CD8-positive, alpha-beta memory T cell (primary cell): ENCODE measurements at regions not wholly inside any gene's neighbourhood (a gene's known extent, or its start where the extent isn't known, plus 50 kb on each side); places are given as distances from the start of the nearest gene placed in this dataset.

Experiments used
- CTCF ChIA-PET: fragments of 350-600 bp; sonication (Branson Sonifier 250); formaldehyde crosslinking; loops from one replicate; lab custom pipeline; 2021; ENCODE audit warnings: antibody characterized with exemption; lab: Charles Lee
- POLR2A ChIA-PET: fragments of 350-600 bp; sonication (Branson Sonifier 250); formaldehyde crosslinking; loops from one replicate; lab custom pipeline; 2021; ENCODE audit warnings: antibody characterized with exemption; lab: Charles Lee
- DNase-seq, 5 donors: peaks; one replicate each; pipeline versions ENCODE4 v3.0.0 to v3.0.0-alpha.2; 2020 to 2022; ENCODE audit warnings: mixed read lengths in 1 of 5
- H3K27ac ChIP-seq: one replicate; pipeline ENCODE4 v1.7.0; 2013; ENCODE audit warnings: low read depth, mild to moderate bottlenecking, low read length, moderate library complexity
- H3K27me3 ChIP-seq: 2 replicates; pipeline ENCODE4 v1.7.0; 2013; ENCODE audit warnings: low read length, mild to moderate bottlenecking; ENCODE audit not compliant: insufficient read depth, poor library complexity, severe bottlenecking
- H3K36me3 ChIP-seq: 2 replicates; pipeline ENCODE4 v1.7.0; 2013; ENCODE audit warnings: mild to moderate bottlenecking, low read length, moderate library complexity; ENCODE audit not compliant: insufficient read depth
- H3K4me1 ChIP-seq: 2 replicates; pipeline ENCODE4 v1.7.0; 2013; ENCODE audit warnings: mild to moderate bottlenecking, low read length, moderate library complexity; ENCODE audit not compliant: insufficient read depth
- H3K4me3 ChIP-seq: 2 replicates; pipeline ENCODE4 v1.7.0; 2013; ENCODE audit warnings: mild to moderate bottlenecking, low read length
- H3K9me3 ChIP-seq: 2 replicates; pipeline ENCODE4 v1.7.0; 2013; ENCODE audit warnings: mild to moderate bottlenecking, low read length
- H3K27ac Mint-ChIP-seq, 8 donors: one replicate each; pipeline ENCODE4 v1.8.0; 2020 to 2021; ENCODE audit warnings: mixed read lengths in 8 of 8, mild to moderate bottlenecking in 6 of 8, inconsistent platforms in 3 of 8, moderate library complexity in 3 of 8
- H3K27me3 Mint-ChIP-seq, 2 donors: one replicate each; pipeline ENCODE4 v1.8.0; 2020 to 2021; ENCODE audit warnings: mixed read lengths in 2 of 2, mild to moderate bottlenecking in 1 of 2, moderate library complexity in 1 of 2
- H3K36me3 Mint-ChIP-seq, 3 donors: one replicate each; pipeline ENCODE4 v1.8.0; 2020 to 2021; ENCODE audit warnings: mixed read lengths in 3 of 3, inconsistent platforms in 1 of 3, mild to moderate bottlenecking in 1 of 3
- H3K4me1 Mint-ChIP-seq, 3 donors: one replicate each; pipeline ENCODE4 v1.8.0; 2020 to 2021; ENCODE audit warnings: mixed read lengths in 3 of 3, inconsistent platforms in 1 of 3, mild to moderate bottlenecking in 1 of 3
- H3K4me3 Mint-ChIP-seq, 7 donors: one replicate each; pipeline ENCODE4 v1.8.0; 2020 to 2021; ENCODE audit warnings: mixed read lengths in 7 of 7, mild to moderate bottlenecking in 6 of 7, moderate library complexity in 4 of 7, inconsistent platforms in 2 of 7
- H3K9me3 Mint-ChIP-seq, 5 donors: one replicate each; pipeline ENCODE4 v1.8.0; 2020 to 2022; ENCODE audit warnings: mixed read lengths in 5 of 5, mild to moderate bottlenecking in 3 of 5, moderate library complexity in 2 of 5, inconsistent platforms in 1 of 5

GRCh38 chr10:36253731-36254130 lies 611.6 kb upstream of the FZD8 start:
- H3K4me1 ChIP-seq: no peaks in the 10 kb centered on the region
- H3K9me3 ChIP-seq: no peaks in the 10 kb centered on the region
- no peak overlapping the region for H3K4me3 Mint-ChIP-seq
- ChIA-PET CTCF (no interaction called here), POLR2A (no interaction called here)
- peaks cover 5 to 21% (median 8%) of the 10 kb centered on the region in 5 donors for H3K9me3 Mint-ChIP-seq
- H3K4me3 ChIP-seq: no peak overlapping the region
- no peaks in the 10 kb centered on the region for H3K36me3 Mint-ChIP-seq
- no peaks in the 10 kb centered on the region for H3K27me3 ChIP-seq
- no peak overlapping the region for H3K27ac Mint-ChIP-seq
- no peaks in the 10 kb centered on the region for H3K4me1 Mint-ChIP-seq
- H3K36me3 ChIP-seq: no peaks in the 10 kb centered on the region
- no peaks in the 10 kb centered on the region for H3K27me3 Mint-ChIP-seq
- H3K27ac ChIP-seq: no peak overlapping the region
- no peak for DNase-seq

DNA sequence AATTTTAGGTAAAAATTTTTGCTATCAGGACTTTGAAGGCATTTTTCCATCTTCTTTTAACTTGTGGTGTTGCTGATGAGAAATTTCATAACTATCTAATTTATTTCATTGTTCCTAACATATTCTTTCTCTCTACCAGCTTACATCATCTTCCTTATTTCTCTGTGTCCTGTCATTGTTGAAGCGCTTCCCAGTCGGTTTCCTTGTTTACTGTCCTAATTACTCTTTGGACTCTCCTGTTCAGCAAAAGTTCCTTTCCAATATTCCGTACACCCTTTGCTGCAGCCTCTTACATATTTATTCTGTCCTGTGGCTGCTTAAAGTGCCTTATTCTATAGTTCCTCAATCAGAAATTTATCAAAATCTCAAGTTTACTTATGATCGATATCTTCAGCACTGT lies 609.0 kb upstream of the FZD8 start:
- Histone ChIP-seq H3K36me3 (no peaks in the 10 kb centered on the region), H3K4me1 (no peaks in the 10 kb centered on the region), H3K9me3 (no peaks in the 10 kb centered on the region), H3K4me3 (no peak overlapping the region), H3K27ac (no peak overlapping the region), H3K27me3 (no peaks in the 10 kb centered on the region)
- Mint-ChIP-seq H3K36me3 (no peaks in the 10 kb centered on the region), H3K4me1 (no peaks in the 10 kb centered on the region), H3K27me3 (no peaks in the 10 kb centered on the region), H3K4me3 (no peak overlapping the region), H3K9me3 (peaks cover 3 to 27% (median 9%) of the 10 kb centered on the region in 5 donors), H3K27ac (no peak overlapping the region)
- no peak for DNase-seq
- CTCF ChIA-PET: no interaction called here
- POLR2A ChIA-PET: no interaction called here

DNA sequence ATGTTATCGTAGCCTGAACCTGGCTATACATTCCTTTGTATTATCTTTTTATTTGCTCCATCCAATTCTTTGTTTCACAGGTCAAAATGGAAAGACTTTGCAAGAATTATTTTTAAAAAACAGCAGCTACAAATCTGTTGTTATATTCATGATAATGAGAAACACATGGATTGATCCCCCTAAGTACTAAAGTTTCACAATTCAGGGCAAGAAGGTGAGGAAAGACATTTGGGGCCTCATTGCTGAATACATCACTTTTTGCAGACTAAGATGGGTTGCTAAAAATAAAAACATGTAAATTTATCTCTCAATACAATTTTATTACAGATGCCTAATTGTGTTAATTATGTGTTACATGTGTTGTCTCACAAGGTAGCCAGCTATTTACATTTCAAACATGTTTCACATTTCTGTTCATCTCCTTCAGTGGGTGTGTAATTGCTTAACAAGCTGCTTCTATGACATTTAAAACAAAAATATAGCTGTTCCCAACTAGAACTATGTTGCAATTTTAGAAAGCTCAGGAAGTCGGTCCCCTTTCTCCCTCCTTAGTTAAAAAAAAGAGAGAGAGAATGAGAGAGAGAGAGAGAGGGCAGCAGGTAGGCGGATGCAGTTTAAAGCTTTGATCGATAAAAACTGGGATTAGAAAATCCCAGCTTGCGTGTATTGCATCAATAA lies 606.3 kb upstream of the FZD8 start:
- H3K9me3 ChIP-seq: no peaks in the 10 kb centered on the region
- H3K36me3 Mint-ChIP-seq: no peaks in the 10 kb centered on the region
- no peak overlapping the region for H3K27ac ChIP-seq
- H3K4me1 ChIP-seq: no peaks in the 10 kb centered on the region
- no peak overlapping the region for H3K27ac Mint-ChIP-seq
- CTCF ChIA-PET: no interaction called here
- POLR2A ChIA-PET: no interaction called here
- no peak overlapping the region for H3K4me3 Mint-ChIP-seq
- DNase-seq: no peak
- H3K27me3 ChIP-seq: no peaks in the 10 kb centered on the region
- H3K36me3 ChIP-seq: no peaks in the 10 kb centered on the region
- no peaks in the 10 kb centered on the region for H3K27me3 Mint-ChIP-seq
- H3K4me1 Mint-ChIP-seq: no peaks in the 10 kb centered on the region
- peaks cover 3 to 18% (median 5%) of the 10 kb centered on the region in 5 donors for H3K9me3 Mint-ChIP-seq
- H3K4me3 ChIP-seq: no peak overlapping the region

DNA sequence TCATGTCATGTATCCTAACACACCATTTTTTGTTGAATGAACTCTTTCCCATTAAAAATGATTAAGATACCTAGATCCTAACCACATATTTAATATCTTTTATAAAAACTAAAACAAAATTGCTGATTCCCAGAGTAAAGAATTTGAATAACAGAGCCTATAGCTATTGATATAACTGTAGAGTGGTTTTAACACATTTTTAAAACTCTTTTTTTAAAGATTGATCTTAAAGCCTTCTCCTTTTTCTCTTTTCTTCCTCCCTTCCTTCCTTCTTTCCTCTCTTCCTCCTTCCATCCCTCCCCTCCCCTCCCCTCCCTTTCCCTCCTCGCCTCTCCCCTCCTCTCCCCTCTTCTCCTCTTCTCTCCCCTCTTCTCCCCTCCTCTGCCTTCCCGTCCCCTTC lies 605.4 kb upstream of the FZD8 start:
- no peak for DNase-seq
- CTCF ChIA-PET: no interaction called here
- H3K9me3 ChIP-seq: no peaks in the 10 kb centered on the region
- no peaks in the 10 kb centered on the region for H3K27me3 Mint-ChIP-seq
- H3K4me3 ChIP-seq: no peak overlapping the region
- no peaks in the 10 kb centered on the region for H3K27me3 ChIP-seq
- no peak overlapping the region for H3K27ac ChIP-seq
- peaks cover 8 to 19% (median 11%) of the 10 kb centered on the region in 5 donors for H3K9me3 Mint-ChIP-seq
- no peak overlapping the region for H3K27ac Mint-ChIP-seq
- H3K4me1 Mint-ChIP-seq: no peaks in the 10 kb centered on the region
- POLR2A ChIA-PET: no interaction called here
- H3K4me3 Mint-ChIP-seq: no peak overlapping the region
- H3K36me3 ChIP-seq: no peaks in the 10 kb centered on the region
- H3K36me3 Mint-ChIP-seq: no peaks in the 10 kb centered on the region
- H3K4me1 ChIP-seq: no peaks in the 10 kb centered on the region

GRCh38 chr10:36236931-36237330 lies 594.8 kb upstream of the FZD8 start:
- H3K9me3 Mint-ChIP-seq: peaks cover 10 to 23% (median 18%) of the 10 kb centered on the region in 5 donors
- no peak overlapping the region for H3K4me3 Mint-ChIP-seq
- ChIA-PET POLR2A (no interaction called here), CTCF (no interaction called here)
- H3K27me3 Mint-ChIP-seq: no peaks in the 10 kb centered on the region
- Histone ChIP-seq H3K27me3 (no peaks in the 10 kb centered on the region), H3K9me3 (no peaks in the 10 kb centered on the region), H3K4me1 (no peaks in the 10 kb centered on the region), H3K27ac (no peak overlapping the region), H3K36me3 (no peaks in the 10 kb centered on the region), H3K4me3 (no peak overlapping the region)
- H3K36me3 Mint-ChIP-seq: no peaks in the 10 kb centered on the region
- no peak for DNase-seq
- no peak overlapping the region for H3K27ac Mint-ChIP-seq
- no peaks in the 10 kb centered on the region for H3K4me1 Mint-ChIP-seq

- no peak overlapping the region for H3K27ac Mint-ChIP-seq
- no peak for DNase-seq
Observed at GRCh38 chr10:36236341-36236740, 594.2 kb upstream of the FZD8 start.

GRCh38 chr10:36232935-36233334 lies 590.8 kb upstream of the FZD8 start:
- Histone ChIP-seq H3K36me3 (no peaks in the 10 kb centered on the region), H3K27me3 (no peaks in the 10 kb centered on the region), H3K4me3 (no peak overlapping the region), H3K4me1 (no peaks in the 10 kb centered on the region), H3K27ac (no peak overlapping the region), H3K9me3 (no peaks in the 10 kb centered on the region)
- H3K27me3 Mint-ChIP-seq: no peaks in the 10 kb centered on the region
- CTCF ChIA-PET: no interaction called here
- no peaks in the 10 kb centered on the region for H3K36me3 Mint-ChIP-seq
- no peaks in the 10 kb centered on the region for H3K4me1 Mint-ChIP-seq
- POLR2A ChIA-PET: no interaction called here
- no peak overlapping the region for H3K27ac Mint-ChIP-seq
- no peak overlapping the region for H3K4me3 Mint-ChIP-seq
- H3K9me3 Mint-ChIP-seq: peaks cover 5 to 37% (median 10%) of the 10 kb centered on the region in 5 donors
- no peak for DNase-seq

More at GRCh38 chr10:36236341-36236740, 594.2 kb upstream of the FZD8 start:
- no peaks in the 10 kb centered on the region for H3K27me3 ChIP-seq
- H3K4me1 ChIP-seq: no peaks in the 10 kb centered on the region
- H3K9me3 Mint-ChIP-seq: peaks cover 10 to 22% (median 17%) of the 10 kb centered on the region in 5 donors
- ChIA-PET POLR2A (no interaction called here), CTCF (no interaction called here)
- no peak overlapping the region for H3K4me3 Mint-ChIP-seq
- H3K27ac ChIP-seq: no peak overlapping the region
- no peaks in the 10 kb centered on the region for H3K9me3 ChIP-seq
- no peaks in the 10 kb centered on the region for H3K36me3 ChIP-seq
- no peaks in the 10 kb centered on the region for H3K4me1 Mint-ChIP-seq
- H3K36me3 Mint-ChIP-seq: no peaks in the 10 kb centered on the region
- no peak overlapping the region for H3K4me3 ChIP-seq
- no peaks in the 10 kb centered on the region for H3K27me3 Mint-ChIP-seq

DNA sequence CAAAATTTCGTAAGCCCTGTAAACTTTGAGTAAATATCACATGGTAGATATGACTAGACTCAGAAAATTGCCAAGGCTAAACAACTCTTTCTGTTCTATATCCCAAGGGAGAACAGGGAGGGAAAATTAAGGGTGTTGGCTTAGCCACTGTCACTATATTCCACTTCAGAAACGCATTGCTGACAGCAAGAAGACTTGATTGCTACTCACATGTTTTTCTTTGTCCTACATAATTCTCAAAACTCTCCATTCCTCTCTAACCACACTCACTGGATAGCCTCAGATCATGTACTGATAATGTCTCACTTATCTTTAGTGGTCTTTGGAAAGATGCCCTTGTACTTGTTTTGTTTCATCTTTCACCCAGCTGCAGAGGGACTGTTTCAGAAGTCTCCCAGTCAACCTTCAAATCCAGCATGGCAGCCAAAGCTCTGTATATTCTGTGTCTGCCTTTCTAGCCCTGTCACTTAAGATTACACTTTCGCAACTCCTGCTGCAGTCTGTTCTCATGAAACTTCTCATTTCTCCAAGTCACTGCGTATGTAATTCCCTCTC lies 582.4 kb upstream of the FZD8 start:
- Histone ChIP-seq H3K4me1 (no peaks in the 10 kb centered on the region), H3K27ac (no peak overlapping the region), H3K36me3 (no peaks in the 10 kb centered on the region), H3K9me3 (no peaks in the 10 kb centered on the region), H3K4me3 (no peak overlapping the region), H3K27me3 (no peaks in the 10 kb centered on the region)
- Mint-ChIP-seq H3K36me3 (no peaks in the 10 kb centered on the region), H3K27ac (no peak overlapping the region), H3K4me1 (no peaks in the 10 kb centered on the region), H3K4me3 (no peak overlapping the region), H3K27me3 (no peaks in the 10 kb centered on the region), H3K9me3 (peaks cover 4 to 31% (median 9%) of the 10 kb centered on the region in 5 donors)
- POLR2A ChIA-PET: no interaction called here
- CTCF ChIA-PET: no interaction called here
- no peak for DNase-seq
